Naive thymus-derived CD8-positive, alpha-beta T cell (primary cell): ENCODE measurements at regions not wholly inside any gene's neighbourhood (a gene's known extent, or its start where the extent isn't known, plus 50 kb on each side); places are given as distances from the start of the nearest gene placed in this dataset.

ENCODE experiments used
- ATAC-seq, 2 donors: fragments of 150-1000 bp; cut with Tn5 transposase in 1 of 2; sonication (Bioruptor Pico), chemical (Tn5 transposase) in 1 of 2; 1 replicate in 1 of 2; 2 replicates in 1 of 2; pipeline ENCODE4 v1.10.0; 2021; ENCODE audit warnings: mild to moderate bottlenecking in 2 of 2, moderate library complexity in 2 of 2
- POLR2A ChIA-PET: fragments of 350-600 bp; sonication (Branson Sonifier 250); formaldehyde crosslinking; loops from one replicate; lab custom pipeline; 2021; ENCODE audit warnings: antibody characterized with exemption; lab: Charles Lee
- DNase-seq, 10 donors: peaks; one replicate each; pipeline versions ENCODE4 v3.0.0 to v3.0.0-alpha.2; 2020 to 2022
- H3K27ac Mint-ChIP-seq, 10 donors: one replicate each; pipeline ENCODE4 v1.8.0; 2020 to 2022; ENCODE audit warnings: mild to moderate bottlenecking in 10 of 10, mixed read lengths in 10 of 10, moderate library complexity in 4 of 10, inconsistent platforms in 1 of 10
- H3K27me3 Mint-ChIP-seq, 5 donors: one replicate each; pipeline ENCODE4 v1.8.0; 2021 to 2022; ENCODE audit warnings: mixed read lengths in 5 of 5
- H3K36me3 Mint-ChIP-seq, 3 donors: one replicate each; pipeline ENCODE4 v1.8.0; 2020 to 2022; ENCODE audit warnings: mixed read lengths in 3 of 3, mild to moderate bottlenecking in 2 of 3, inconsistent platforms in 1 of 3
- H3K4me1 Mint-ChIP-seq, 4 donors: one replicate each; pipeline ENCODE4 v1.8.0; 2021 to 2022; ENCODE audit warnings: mixed read lengths in 4 of 4
- H3K4me3 Mint-ChIP-seq, 10 donors: one replicate each; pipeline ENCODE4 v1.8.0; 2020 to 2022; ENCODE audit warnings: mild to moderate bottlenecking in 10 of 10, mixed read lengths in 10 of 10, moderate library complexity in 6 of 10, inconsistent platforms in 1 of 10
- H3K9me3 Mint-ChIP-seq, 9 donors: one replicate each; pipeline ENCODE4 v1.8.0; 2020 to 2022; ENCODE audit warnings: mixed read lengths in 9 of 9, mild to moderate bottlenecking in 3 of 9, inconsistent platforms in 1 of 9, moderate library complexity in 1 of 9

DNA sequence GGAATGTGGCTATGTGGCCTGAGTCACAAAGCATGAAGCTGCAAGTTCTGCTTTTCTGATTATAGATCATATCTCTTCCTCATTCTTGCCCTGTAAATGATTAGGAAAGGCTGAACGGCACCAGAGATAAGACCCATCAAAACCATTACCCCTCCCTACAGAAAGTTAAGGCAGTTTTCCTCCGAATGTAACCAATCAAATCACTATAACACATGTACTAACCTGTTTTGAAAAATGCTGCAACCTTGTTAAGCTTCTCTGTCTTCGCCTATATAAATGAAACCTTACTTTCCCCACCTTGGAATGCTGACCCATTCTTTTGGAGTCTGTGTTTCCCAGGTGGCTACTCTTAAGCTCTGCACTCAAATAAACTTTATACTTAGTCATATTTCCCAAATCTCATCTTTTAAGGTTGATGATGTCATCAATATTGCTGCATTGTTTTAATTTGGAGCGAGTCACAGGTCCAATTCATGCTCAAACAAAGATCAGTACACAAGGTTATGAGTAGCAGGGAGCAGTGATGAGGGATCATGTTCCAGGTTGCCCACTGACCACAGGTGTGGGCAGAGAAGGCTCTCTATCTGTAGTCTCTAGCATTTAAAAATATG lies 662.3 kb downstream of the IRS1 start:
- no peak overlapping the region for H3K27ac Mint-ChIP-seq
- ATAC-seq (no peak), DNase-seq (no peak)
- no peak overlapping the region for H3K4me3 Mint-ChIP-seq
- H3K4me1 Mint-ChIP-seq = peaks cover 0 to 16% (median 5%) of the 10 kb centered on the region in 4 donors
- peaks cover 0 to 2% (median 0%) of the 10 kb centered on the region in 9 donors for H3K9me3 Mint-ChIP-seq
- POLR2A ChIA-PET = no interaction called here
- no peaks in the 10 kb centered on the region for H3K36me3 Mint-ChIP-seq
- H3K27me3 Mint-ChIP-seq = peaks cover 0 to 26% (median 6%) of the 10 kb centered on the region in 5 donors

DNA sequence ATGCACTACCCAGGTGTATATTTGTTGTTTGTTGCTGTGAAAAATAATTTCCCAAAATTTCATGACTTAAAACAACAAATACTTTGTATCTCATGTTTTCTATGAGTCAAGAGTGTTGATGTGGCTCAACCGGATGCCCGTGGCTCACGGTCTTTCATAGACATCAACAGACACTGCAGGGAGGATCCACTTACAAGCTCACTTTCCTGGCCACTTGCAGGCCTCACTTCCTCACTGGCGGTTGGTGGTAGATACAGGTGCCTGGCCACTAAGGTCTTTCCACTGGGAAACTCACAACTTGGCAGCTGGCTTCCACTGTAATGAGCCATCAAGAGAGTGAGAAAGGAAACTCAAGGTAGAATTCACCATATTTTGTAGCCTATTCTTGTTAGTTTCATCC lies 662.9 kb downstream of the IRS1 start:
- Mint-ChIP-seq H3K4me3 (no peak overlapping the region), H3K9me3 (peaks cover 0 to 2% (median 0%) of the 10 kb centered on the region in 9 donors), H3K27me3 (peaks cover 0 to 30% (median 9%) of the 10 kb centered on the region in 5 donors), H3K4me1 (peaks cover 0 to 16% (median 5%) of the 10 kb centered on the region in 4 donors), H3K27ac (no peak overlapping the region), H3K36me3 (no peaks in the 10 kb centered on the region)
- ATAC-seq = no peak
- no peak for DNase-seq
- POLR2A ChIA-PET = no interaction called here

DNA sequence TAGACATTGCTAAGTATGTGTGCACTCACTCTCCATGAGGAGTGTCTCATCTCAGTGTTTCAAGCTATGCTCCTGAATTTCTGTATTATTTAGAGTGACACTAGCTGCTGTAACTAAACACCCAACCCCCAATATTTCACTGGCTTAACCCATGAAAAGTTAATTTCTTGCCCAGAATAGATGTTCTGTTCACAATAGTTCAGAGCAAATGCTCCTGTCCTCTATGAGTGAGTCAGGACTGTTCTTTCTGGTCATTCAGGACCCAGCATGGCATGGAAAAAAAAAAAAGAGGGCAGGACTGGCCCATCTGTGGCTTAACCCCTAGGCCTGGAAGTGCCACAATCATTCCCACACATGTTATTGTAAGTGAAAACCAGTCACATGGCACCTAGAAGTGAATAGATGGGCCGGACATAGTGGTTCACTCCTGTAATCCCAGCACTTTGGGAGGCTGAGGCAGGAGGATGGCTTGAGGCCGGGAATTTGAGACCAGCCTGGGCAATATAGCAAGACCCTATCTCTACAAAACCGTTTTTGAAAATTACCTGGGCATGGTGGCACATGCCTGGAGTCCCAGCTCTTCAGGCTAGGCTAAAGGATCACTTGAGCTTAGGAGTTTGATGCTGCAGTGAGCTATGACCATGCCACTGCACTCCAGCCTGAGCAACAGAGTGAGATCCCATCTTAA lies 663.6 kb downstream of the IRS1 start:
- DNase-seq = no peak
- Mint-ChIP-seq H3K27me3 (peaks cover 0 to 26% (median 9%) of the 10 kb centered on the region in 5 donors), H3K4me3 (no peak overlapping the region), H3K27ac (no peak overlapping the region), H3K9me3 (peaks cover 0 to 2% (median 0%) of the 10 kb centered on the region in 9 donors), H3K36me3 (no peaks in the 10 kb centered on the region), H3K4me1 (peaks cover 0 to 16% (median 5%) of the 10 kb centered on the region in 4 donors)
- ATAC-seq = no peak
- POLR2A ChIA-PET = no interaction called here

DNA sequence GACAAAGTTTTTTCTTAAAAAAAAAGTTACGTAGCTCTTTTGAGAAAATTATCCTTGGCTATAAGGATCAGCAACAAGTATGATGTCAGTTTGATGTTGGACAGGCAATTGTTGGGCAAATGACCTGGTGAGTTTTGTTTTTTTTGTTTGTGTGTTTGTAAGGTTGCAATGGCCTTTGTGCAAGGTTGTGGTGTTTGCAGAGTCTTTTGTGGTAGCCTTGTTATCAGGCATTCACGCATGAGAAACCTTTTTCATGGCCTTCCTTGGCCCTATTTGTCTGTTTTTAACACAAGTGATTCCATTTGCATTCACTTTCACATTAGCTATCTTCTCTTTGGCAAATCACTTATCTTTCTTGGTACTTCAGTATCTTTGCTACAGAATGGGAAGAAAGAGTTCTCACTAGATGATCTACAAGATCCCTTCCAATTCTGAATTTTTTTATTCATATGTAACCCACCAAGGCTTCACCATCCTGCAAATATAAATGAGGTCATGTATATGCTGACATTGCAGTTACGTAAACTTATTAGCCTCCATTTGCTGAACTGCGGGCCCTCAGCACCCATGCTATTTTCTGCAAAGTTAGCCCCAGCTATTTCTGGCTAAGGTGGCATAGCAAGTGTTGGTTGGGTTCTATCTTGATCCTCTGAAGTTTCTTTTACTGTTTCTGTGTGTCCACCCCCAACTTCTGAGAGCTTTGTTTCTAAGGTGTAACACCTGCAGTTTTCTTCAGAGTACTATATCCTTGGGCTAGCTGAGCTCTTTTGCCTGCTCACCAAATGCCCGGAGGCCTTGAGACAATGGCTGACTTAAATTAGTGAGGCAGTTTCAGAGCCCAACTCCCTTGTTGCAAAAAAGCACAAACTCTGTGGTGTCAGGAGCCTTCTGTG lies 667.1 kb downstream of the IRS1 start:
- no peak overlapping the region for H3K27ac Mint-ChIP-seq
- H3K36me3 Mint-ChIP-seq = no peaks in the 10 kb centered on the region
- H3K9me3 Mint-ChIP-seq = peaks cover 0 to 2% (median 0%) of the 10 kb centered on the region in 9 donors
- H3K27me3 Mint-ChIP-seq = peaks cover 0 to 21% (median 12%) of the 10 kb centered on the region in 5 donors
- POLR2A ChIA-PET = no interaction called here
- peaks cover 0 to 11% (median 5%) of the 10 kb centered on the region in 4 donors for H3K4me1 Mint-ChIP-seq
- no peak for DNase-seq
- ATAC-seq = no peak
- no peak overlapping the region for H3K4me3 Mint-ChIP-seq

DNA sequence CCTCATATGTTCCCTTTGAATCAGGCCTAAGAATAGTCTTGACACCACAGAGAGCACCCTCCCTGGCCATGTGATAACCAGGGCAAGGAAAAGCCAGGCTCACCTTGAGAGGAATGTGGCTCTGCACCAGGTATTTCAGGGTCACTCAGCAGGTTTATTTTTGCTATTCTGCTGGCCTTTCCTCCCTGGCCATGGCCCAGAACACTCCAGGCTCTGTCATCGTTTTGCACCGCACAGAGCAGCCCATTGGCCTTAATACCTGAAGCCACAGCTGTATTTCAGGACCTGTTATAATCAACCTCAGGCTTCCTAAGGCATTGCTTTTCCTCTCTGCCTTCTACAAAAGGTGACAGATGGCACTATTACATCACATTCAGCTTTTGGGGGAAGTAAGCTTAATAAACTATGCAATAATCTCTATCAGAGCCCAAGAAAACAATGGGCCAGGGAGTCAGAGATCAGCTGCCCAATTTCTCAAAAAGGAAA lies 668.3 kb downstream of the IRS1 start:
- no peak for ATAC-seq
- POLR2A ChIA-PET = no interaction called here
- DNase-seq = no peak
- H3K4me1 Mint-ChIP-seq = peaks cover 0 to under 1% (median 0%) of the 10 kb centered on the region in 4 donors
- peaks cover 0 to 2% (median 0%) of the 10 kb centered on the region in 9 donors for H3K9me3 Mint-ChIP-seq
- no peak overlapping the region for H3K4me3 Mint-ChIP-seq
- no peak overlapping the region for H3K27ac Mint-ChIP-seq
- no peaks in the 10 kb centered on the region for H3K36me3 Mint-ChIP-seq
- peaks cover 0 to 21% (median 14%) of the 10 kb centered on the region in 5 donors for H3K27me3 Mint-ChIP-seq

DNA sequence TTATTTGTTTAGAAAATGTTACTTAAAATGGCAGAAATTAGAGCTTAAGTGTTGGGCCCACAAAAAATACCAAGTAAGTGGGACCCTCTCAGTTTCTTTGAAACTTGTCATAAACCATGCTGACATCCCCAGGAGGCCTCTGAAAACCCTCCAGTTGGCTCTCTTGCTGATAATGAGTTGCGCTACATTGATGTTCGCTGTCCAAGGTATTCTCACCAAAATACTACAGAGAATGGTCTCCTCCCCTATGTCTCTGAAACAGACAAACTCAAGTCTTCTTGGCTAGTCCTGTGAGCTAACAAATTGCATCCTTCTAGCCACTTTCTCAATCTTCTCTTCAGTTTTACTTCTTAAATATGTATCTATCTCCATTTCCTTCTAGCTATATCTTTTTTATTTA lies 669.4 kb downstream of the IRS1 start:
- no peaks in the 10 kb centered on the region for H3K9me3 Mint-ChIP-seq
- H3K36me3 Mint-ChIP-seq = no peaks in the 10 kb centered on the region
- no peak overlapping the region for H3K27ac Mint-ChIP-seq
- ATAC-seq (no peak), DNase-seq (no peak)
- H3K4me1 Mint-ChIP-seq = no peaks in the 10 kb centered on the region
- POLR2A ChIA-PET = no interaction called here
- no peak overlapping the region for H3K4me3 Mint-ChIP-seq
- H3K27me3 Mint-ChIP-seq = peaks cover 0 to 21% (median 14%) of the 10 kb centered on the region in 5 donors

DNA sequence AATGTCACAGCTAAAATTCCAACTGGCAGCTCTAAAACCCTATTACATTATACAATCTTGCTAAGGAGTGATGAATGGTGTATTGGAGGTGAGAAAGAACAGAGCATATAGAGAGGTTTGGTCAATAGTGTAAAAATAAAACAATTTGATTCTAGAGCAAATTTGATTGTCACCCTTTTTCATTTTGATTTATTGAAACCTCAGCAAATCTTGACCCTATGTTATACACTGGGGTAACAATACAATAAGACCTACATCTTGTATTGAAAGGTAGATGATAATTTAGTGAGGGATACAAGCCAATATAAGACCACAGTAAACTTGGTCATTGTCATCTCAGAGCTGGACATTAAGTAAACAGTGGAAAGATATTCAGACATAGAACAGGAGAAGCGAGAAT lies 671.9 kb downstream of the IRS1 start:
- Mint-ChIP-seq H3K9me3 (no peaks in the 10 kb centered on the region), H3K4me3 (no peak overlapping the region), H3K27ac (no peak overlapping the region), H3K36me3 (no peaks in the 10 kb centered on the region), H3K27me3 (peaks cover 0 to 14% (median 8%) of the 10 kb centered on the region in 5 donors), H3K4me1 (no peaks in the 10 kb centered on the region)
- POLR2A ChIA-PET = no interaction called here
- no peak for ATAC-seq
- DNase-seq = no peak

DNA sequence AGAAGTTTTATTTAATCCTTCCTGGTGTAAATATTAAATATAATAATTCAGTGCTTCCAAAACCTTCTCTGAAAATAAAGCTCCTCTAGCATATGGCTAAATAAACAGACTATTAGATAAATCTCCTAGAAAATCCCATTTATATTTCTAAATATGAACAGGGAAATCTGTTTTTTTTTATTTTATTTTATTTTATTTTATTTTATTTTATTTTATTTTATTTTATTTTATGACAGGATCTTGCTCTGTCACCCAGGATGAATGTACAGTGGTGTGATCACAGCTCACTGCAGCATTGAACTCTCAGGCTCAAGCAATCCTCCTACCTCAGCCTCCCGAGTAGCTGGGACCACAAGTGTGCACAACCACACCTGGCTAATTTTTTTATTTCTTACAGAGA lies 673.5 kb downstream of the IRS1 start:
- H3K27ac Mint-ChIP-seq = no peak overlapping the region
- H3K27me3 Mint-ChIP-seq = peaks cover 0 to 11% (median 4%) of the 10 kb centered on the region in 5 donors
- POLR2A ChIA-PET = no interaction called here
- ATAC-seq (no peak), DNase-seq (no peak)
- no peaks in the 10 kb centered on the region for H3K9me3 Mint-ChIP-seq
- peaks cover 0 to 2% (median 0%) of the 10 kb centered on the region in 4 donors for H3K4me1 Mint-ChIP-seq
- H3K4me3 Mint-ChIP-seq = no peak overlapping the region
- no peaks in the 10 kb centered on the region for H3K36me3 Mint-ChIP-seq

DNA sequence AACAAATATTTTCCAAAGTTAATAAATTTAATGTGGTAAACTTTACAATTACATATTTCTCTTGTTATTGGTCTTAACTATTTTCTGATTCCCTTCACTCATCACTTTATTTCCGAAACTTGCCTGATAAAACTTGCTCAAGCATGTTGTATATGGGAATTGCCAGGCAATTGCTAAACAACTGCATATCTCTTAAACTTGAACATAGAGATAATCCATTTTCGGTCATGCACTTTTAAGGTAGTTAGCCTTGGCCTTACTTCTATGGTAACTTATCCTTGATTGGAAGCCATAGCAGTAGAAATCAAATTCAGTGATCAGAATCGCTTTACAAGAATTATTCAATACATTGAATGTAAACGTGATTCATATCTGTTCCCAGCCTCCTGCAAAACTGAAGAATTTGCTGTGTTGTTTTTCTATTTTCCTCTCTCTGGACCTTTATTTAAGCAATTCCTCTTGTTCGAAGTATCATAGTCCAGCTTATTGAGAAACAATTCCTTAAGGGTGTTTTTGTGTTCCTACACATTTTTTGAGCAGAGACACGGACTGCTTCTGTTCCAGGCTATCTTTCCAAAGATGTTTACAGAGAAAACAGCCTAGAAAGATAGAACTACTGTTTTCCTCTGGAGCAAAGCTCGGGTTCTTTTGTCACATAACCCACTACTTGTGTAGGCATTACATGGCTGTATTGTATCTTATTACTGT lies 674.3 kb downstream of the IRS1 start:
- peaks cover 0 to 2% (median 0%) of the 10 kb centered on the region in 4 donors for H3K4me1 Mint-ChIP-seq
- peaks cover 0 to 11% (median 4%) of the 10 kb centered on the region in 5 donors for H3K27me3 Mint-ChIP-seq

DNA sequence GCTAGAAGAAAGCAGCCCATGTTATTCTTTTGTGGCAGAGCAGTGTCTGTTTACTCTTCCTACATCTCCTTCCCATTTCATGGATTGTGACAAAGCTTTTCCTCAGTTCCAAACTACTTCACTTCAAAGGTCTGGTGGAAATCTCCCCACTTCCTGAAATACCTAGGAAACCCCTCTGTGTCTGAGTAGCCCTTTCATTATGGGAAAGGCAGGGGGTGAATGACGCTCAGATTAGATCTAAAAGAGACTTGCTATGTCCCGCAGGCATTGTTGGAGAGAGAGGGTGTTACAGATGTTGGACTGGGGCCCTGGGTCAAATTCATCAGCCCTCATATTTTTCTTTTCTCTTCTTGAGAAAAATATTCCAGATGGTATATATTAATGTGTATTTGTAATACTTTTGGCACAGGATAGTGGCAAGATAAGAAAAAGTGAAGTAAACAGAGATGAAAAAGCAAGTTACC lies 675.0 kb downstream of the IRS1 start:
- ATAC-seq = no peak
- no peaks in the 10 kb centered on the region for H3K36me3 Mint-ChIP-seq
- H3K4me1 Mint-ChIP-seq = peaks cover 0 to 2% (median 0%) of the 10 kb centered on the region in 4 donors
- H3K27me3 Mint-ChIP-seq = peaks cover 0 to 11% (median 3%) of the 10 kb centered on the region in 5 donors
- no peaks in the 10 kb centered on the region for H3K9me3 Mint-ChIP-seq
- POLR2A ChIA-PET = no interaction called here
- H3K4me3 Mint-ChIP-seq = no peak overlapping the region
- no peak overlapping the region for H3K27ac Mint-ChIP-seq
- no peak for DNase-seq

More for the DNA sequence above, 674.3 kb downstream of the IRS1 start:
- no peak for ATAC-seq
- DNase-seq = no peak
- Mint-ChIP-seq H3K36me3 (no peaks in the 10 kb centered on the region), H3K27ac (no peak overlapping the region), H3K9me3 (no peaks in the 10 kb centered on the region), H3K4me3 (no peak overlapping the region)
- POLR2A ChIA-PET = no interaction called here

DNA sequence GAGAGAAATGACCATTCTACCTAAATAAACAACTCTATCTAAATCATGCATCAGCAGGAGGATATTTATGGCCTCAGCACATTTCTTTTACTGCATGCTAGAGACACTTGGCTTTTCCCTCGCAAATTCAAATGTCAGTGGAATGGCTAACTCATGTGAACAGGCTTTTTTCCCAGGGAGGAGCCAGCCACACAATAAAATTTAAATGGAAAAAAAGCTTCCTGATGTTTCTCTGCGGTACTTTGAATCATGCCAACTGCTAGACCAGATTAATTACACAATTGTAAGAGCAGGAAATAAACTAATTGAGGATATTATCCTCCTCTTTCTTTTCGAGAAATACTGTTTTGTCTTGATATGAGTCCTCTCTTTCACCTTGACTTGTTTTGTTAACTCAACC lies 676.3 kb downstream of the IRS1 start:
- Mint-ChIP-seq H3K27ac (no peak overlapping the region), H3K4me3 (no peak overlapping the region), H3K27me3 (peaks cover 0 to 11% (median 4%) of the 10 kb centered on the region in 5 donors), H3K4me1 (peaks cover 0 to 2% (median 0%) of the 10 kb centered on the region in 4 donors), H3K9me3 (no peaks in the 10 kb centered on the region), H3K36me3 (no peaks in the 10 kb centered on the region)
- ATAC-seq (no peak), DNase-seq (no peak)
- POLR2A ChIA-PET = no interaction called here

DNA sequence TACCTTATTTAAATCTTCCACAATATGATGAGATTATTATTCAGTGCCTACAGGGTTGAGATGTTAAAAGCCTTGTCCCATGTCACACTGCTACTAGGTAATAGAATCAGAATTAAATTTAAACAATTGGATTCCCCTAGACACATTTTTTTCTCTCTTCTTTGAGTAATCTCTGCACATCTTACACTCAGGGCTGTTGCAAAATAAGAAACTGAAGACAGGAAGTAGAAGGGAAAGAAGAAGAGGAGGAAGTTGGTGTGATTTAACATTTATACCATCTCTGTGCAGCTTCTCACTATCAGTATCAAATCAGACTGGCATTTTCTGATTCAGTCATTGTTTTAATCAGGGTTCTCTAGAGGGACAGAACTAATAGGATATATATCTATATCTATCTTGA lies 677.6 kb downstream of the IRS1 start:
- Mint-ChIP-seq H3K4me1 (peaks cover 0 to 2% (median 0%) of the 10 kb centered on the region in 4 donors), H3K4me3 (no peak overlapping the region), H3K27ac (no peak overlapping the region), H3K36me3 (no peaks in the 10 kb centered on the region), H3K9me3 (no peaks in the 10 kb centered on the region), H3K27me3 (peaks cover 0 to 9% (median 4%) of the 10 kb centered on the region in 5 donors)
- DNase-seq (no peak), ATAC-seq (no peak)
- POLR2A ChIA-PET = no interaction called here
